Adrenal gland (tissue), 5 donors: ENCODE measurements at regions not wholly inside any gene's neighbourhood (a gene's known extent, or its start where the extent isn't known, plus 50 kb on each side); places are given as distances from the start of the nearest gene placed in this dataset.

ENCODE experiments used
- CTCF ChIP-seq, 6 experiments: fragments of 450-650 bp in 4 of 6; fragments of 200-600 bp in 2 of 6; sonication (generic) in 1 of 6; IDR thresholded peaks; 1 replicate in 5 of 6; 2 replicates in 1 of 6; pipeline versions ENCODE4 v1.5.1 to v1.8.0; 2016 to 2021; ENCODE audit warnings: antibody characterized with exemption in 6 of 6, mild to moderate bottlenecking in 2 of 6, moderate library complexity in 1 of 6
- POLR2A ChIP-seq, 2 donors: fragments of 450-650 bp; IDR thresholded peaks; one replicate each; pipeline ENCODE4 v1.6.1; 2017; ENCODE audit warnings: antibody characterized with exemption in 2 of 2, mild to moderate bottlenecking in 2 of 2, moderate library complexity in 1 of 2
- donor health status: DM: no; HTN: no; CAD: no.

DNA sequence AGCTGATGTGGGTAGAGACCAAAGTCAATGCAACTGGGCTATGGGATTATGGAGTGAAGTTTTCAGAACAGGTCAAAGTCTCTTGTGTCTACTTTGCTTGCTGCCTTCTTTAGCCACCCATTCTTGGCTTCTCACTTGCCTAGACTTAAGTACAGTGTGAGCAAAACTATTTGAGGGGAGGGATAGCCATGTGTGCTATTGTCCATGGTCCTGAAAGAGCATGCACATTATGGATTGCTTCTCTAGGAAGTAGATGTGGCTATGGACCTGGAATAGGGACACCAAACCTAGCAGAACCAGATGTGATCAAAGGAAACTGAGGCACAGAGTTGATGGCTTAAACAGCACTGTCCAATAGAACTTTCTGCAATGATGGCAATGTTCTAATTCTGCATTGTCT is 81.9 kb upstream of the ZNF800 start:
- TF ChIP-seq CTCF (IDR thresholded peaks at IDR 0.05) (no peak), POLR2A (IDR thresholded peaks at IDR 0.05) (no peak)
